ENCODE measurements at regions not wholly inside any gene's neighbourhood (a gene's known extent, or its start where the extent isn't known, plus 50 kb on each side); places are given as distances from the start of the nearest gene placed in this dataset.

- no peak for TF ChIP-seq ATF2 (IDR thresholded peaks at IDR 0.05; ENCODE audit: low read length)
- TF ChIP-seq TAF7 (optimal IDR thresholded peaks at IDR 0.05; ENCODE audit: borderline replicate concordance, low read depth, low read length), result no peak
- TF ChIP-seq MAFK (IDR thresholded peaks at IDR 0.05; ENCODE audit: low read depth, low read length), result no peak
- TF ChIP-seq RNF2 (IDR thresholded peaks at IDR 0.05; ENCODE audit: borderline replicate concordance, low read depth, low read length, missing control alignments, poor library complexity, severe bottlenecking), result no peak
- TF ChIP-seq EGR1 (IDR thresholded peaks at IDR 0.05; ENCODE audit: borderline replicate concordance, low read depth, low read length), result no peak
- TF ChIP-seq CTCF (IDR thresholded peaks at IDR 0.05; ENCODE audit: control extremely low read depth in 1 of 3, insufficient read depth in 1 of 3, low read depth in 1 of 3, low read length in 3 of 3), result no peak
- no peak for TF ChIP-seq EZH2 (IDR thresholded peaks at IDR 0.05; ENCODE audit: low read depth, low read length, severe bottlenecking)
- no peak for TF ChIP-seq CHD7 (IDR thresholded peaks at IDR 0.05; ENCODE audit: insufficient replicate concordance, low read length)
- TF ChIP-seq SIN3A (conservative IDR thresholded peaks at IDR 0.05 in 1 of 2, IDR thresholded peaks at IDR 0.05 in 1 of 2; ENCODE audit: low read depth in 1 of 2, low read length in 2 of 2), result no peak
Measured at GRCh38 chr9:92173318-92173717, 58.1 kb upstream of the SPTLC1 start.

Data from H1 (cell line).